LNCAP (cell line): ENCODE measurements at regions not wholly inside any gene's neighbourhood (a gene's known extent, or its start where the extent isn't known, plus 50 kb on each side); places are given as distances from the start of the nearest gene placed in this dataset.

Source experiments
- TF ChIP-seq, protein P1 (sequence below): fragments of 450-650 bp; IDR thresholded peaks from 2 replicates; pipeline ENCODE4 v1.5.1; 2017; ENCODE audit warnings: mild to moderate bottlenecking

DNA sequence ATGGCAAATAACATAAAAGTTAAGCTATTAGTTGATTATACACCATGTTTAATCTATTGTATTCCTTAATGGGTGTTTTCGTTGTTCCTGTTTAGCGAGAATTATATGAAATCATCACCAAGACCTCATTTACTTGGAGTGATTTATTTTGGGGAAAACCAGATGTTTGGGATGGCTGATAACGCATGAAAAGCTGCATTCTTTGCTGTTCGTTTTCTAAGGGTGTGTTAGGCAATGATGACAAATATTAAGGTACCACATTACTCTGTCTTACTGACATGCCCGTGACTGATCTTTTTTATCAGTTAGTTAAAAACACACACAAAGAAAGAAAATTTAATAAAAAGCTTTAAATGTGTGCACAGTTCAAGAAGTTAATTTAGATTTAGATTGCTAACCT lies 176.4 kb downstream of the ZFP64 start:
- TF ChIP-seq, protein P1, sequence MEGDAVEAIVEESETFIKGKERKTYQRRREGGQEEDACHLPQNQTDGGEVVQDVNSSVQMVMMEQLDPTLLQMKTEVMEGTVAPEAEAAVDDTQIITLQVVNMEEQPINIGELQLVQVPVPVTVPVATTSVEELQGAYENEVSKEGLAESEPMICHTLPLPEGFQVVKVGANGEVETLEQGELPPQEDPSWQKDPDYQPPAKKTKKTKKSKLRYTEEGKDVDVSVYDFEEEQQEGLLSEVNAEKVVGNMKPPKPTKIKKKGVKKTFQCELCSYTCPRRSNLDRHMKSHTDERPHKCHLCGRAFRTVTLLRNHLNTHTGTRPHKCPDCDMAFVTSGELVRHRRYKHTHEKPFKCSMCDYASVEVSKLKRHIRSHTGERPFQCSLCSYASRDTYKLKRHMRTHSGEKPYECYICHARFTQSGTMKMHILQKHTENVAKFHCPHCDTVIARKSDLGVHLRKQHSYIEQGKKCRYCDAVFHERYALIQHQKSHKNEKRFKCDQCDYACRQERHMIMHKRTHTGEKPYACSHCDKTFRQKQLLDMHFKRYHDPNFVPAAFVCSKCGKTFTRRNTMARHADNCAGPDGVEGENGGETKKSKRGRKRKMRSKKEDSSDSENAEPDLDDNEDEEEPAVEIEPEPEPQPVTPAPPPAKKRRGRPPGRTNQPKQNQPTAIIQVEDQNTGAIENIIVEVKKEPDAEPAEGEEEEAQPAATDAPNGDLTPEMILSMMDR: no peak

GRCh38 chr20:52012079-52012478 lies 179.5 kb downstream of the ZFP64 start:
- TF ChIP-seq, protein P1: no peak

GRCh38 chr20:52011093-52011492 lies 180.5 kb downstream of the ZFP64 start:
- TF ChIP-seq, protein P1: no peak

DNA sequence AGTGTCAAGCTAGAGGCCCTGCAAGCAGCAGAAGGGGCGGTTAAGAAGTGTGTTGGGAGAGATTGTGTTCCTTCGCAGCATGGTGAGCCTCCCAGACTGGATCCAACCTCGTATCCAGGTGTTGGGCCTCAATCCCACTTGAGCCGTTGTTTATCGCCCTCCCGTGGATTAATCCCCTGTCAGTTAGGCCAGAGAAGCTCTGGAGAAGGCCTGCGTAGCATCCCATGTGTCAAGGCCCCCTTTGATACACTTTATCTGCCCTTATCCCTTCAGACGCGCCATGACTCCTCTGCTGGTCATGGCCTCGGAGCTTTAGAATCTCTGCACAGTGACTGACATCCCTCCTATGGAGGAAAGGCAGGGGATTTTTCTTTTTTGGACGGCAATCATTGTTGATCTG lies 181.0 kb downstream of the ZFP64 start:
- TF ChIP-seq, protein P1: no peak

- TF ChIP-seq, protein P1: no peak
These were observed 182.7 kb downstream of the ZFP64 start for GRCh38 chr20:52008874-52009273.

DNA sequence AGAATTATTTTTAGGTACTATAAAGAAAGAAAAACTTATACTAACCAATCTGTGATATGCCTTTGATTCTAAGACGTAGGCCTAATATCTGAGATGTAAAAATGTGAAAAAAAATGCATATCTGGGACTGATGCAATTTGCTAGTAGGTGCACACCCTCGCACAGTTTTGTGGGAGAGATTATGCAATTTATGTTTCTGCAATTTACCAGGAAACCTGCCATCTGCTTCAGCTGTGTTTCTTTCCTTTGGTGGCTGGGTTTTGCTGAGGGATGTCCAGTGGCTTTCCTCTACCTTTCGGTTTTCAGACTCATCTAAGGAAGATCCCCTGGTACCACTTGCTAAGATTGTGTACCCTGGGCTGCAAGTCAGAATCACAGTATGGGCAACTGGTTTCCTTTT lies 186.9 kb downstream of the ZFP64 start:
- TF ChIP-seq, protein P1: no peak

DNA sequence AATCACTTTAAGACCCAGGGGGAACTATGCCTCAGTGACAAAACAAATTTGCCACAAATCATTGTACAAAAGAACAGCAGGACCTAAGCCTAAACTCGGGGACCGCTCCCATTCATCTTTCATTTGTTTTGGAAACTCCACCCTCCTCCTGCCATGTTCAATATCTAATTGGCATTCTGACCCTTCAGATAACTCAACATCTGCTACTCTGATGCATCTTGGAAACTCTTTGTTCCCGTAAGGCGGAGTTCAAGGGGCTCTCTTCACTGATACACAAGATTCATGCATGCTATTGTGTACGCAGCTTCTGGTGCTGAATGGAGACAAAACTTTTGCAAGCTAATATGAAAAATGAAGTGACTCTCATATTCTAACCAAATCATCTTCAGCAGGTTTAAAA lies 187.6 kb downstream of the ZFP64 start:
- TF ChIP-seq, protein P1: no peak

GRCh38 chr20:52003415-52003814 lies 188.2 kb downstream of the ZFP64 start:
- TF ChIP-seq, protein P1: no peak
